NOMO-1 treated with dmso at 0.1 percent for 144 hours (cell line): ENCODE measurements at regions not wholly inside any gene's neighbourhood (a gene's known extent, or its start where the extent isn't known, plus 50 kb on each side); places are given as distances from the start of the nearest gene placed in this dataset.

Experiments
- DNase-seq: peaks from one replicate; lab custom pipeline; 2025; ENCODE audit not compliant: unreplicated experiment; lab: John Stamatoyannopoulos, UW

- DNase-seq: no peak
Measured at GRCh38 chr2:16149349-16150243, 209.2 kb downstream of the MYCN start.

- no peak for DNase-seq
Measured at GRCh38 chr2:16148632-16149348, 208.4 kb downstream of the MYCN start.

- DNase-seq: no peak
Measured at GRCh38 chr2:16142383-16143361, 202.3 kb downstream of the MYCN start.

GRCh38 chr2:16141641-16141921 is 201.2 kb downstream of the MYCN start:
- DNase-seq: no peak

GRCh38 chr2:16140771-16141640 is 200.7 kb downstream of the MYCN start:
- no peak for DNase-seq

- DNase-seq: no peak
Measured at GRCh38 chr2:16139663-16140615, 199.6 kb downstream of the MYCN start.

- no peak for DNase-seq
Measured at GRCh38 chr2:16138811-16139662, 198.7 kb downstream of the MYCN start.

- DNase-seq: no peak
Measured at GRCh38 chr2:16137080-16137755, 196.9 kb downstream of the MYCN start.

GRCh38 chr2:16136461-16137035 is 196.2 kb downstream of the MYCN start:
- no peak for DNase-seq

GRCh38 chr2:16135913-16136310 is 195.6 kb downstream of the MYCN start:
- no peak for DNase-seq

GRCh38 chr2:16135196-16135912 is 195.0 kb downstream of the MYCN start:
- no peak for DNase-seq

GRCh38 chr2:16134436-16135165 is 194.3 kb downstream of the MYCN start:
- no peak for DNase-seq

- no peak for DNase-seq
Measured at GRCh38 chr2:16130906-16131400, 190.6 kb downstream of the MYCN start.

- DNase-seq: no peak
Measured at GRCh38 chr2:16130541-16130880, 190.2 kb downstream of the MYCN start.

- DNase-seq: no peak
Measured at GRCh38 chr2:16129716-16130540, 189.6 kb downstream of the MYCN start.
